ENCODE measurements at regions not wholly inside any gene's neighbourhood (a gene's known extent, or its start where the extent isn't known, plus 50 kb on each side); places are given as distances from the start of the nearest gene placed in this dataset.

- intact Hi-C loops (cut with DNase I), result no loop called here
- no peaks in the 10 kb centered on the region for H3K27me3 ChIP-seq
- H3K4me1 ChIP-seq, result peaks cover 0 to 14% (median 4%) of the 10 kb centered on the region in 9 donors
- ATAC-seq (peak; percentile 52 to 90 (median 80)), DNase-seq (peak; percentile 71 to 77)
- no peaks in the 10 kb centered on the region for H3K36me3 ChIP-seq
- WGBS, 2 donors, result 20 to 27% methylated on average over 3 of the region's 3 CpGs
- no peak for TF ChIP-seq CTCF (IDR thresholded peaks at IDR 0.05)
- H3K4me3 ChIP-seq, result no peak overlapping the region
- no peak overlapping the region for H3K27ac ChIP-seq
- no peaks in the 10 kb centered on the region for H3K9me3 ChIP-seq
Observed at GRCh38 chr13:28568286-28568685, 73.4 kb upstream of the FLT1 start.

GRCh38 chr13:28566891-28567290 lies 72.0 kb upstream of the FLT1 start:
- no peak for TF ChIP-seq CTCF (IDR thresholded peaks at IDR 0.05)
- H3K4me3 ChIP-seq, result no peak overlapping the region
- DNase-seq (no peak), ATAC-seq (no peak)
- H3K4me1 ChIP-seq, result peaks cover 0 to 14% (median 4%) of the 10 kb centered on the region in 9 donors
- H3K27ac ChIP-seq, result no peak overlapping the region
- WGBS, 2 donors, result 96 to 97% methylated on average over 4 of the region's 4 CpGs
- intact Hi-C loops (cut with DNase I), result no loop called here
- no peaks in the 10 kb centered on the region for H3K27me3 ChIP-seq
- H3K9me3 ChIP-seq, result no peaks in the 10 kb centered on the region
- H3K36me3 ChIP-seq, result no peaks in the 10 kb centered on the region

- H3K4me1 ChIP-seq, result peaks cover 0 to 14% (median 4%) of the 10 kb centered on the region in 9 donors
- intact Hi-C loops (cut with DNase I), result no loop called here
- no peak for TF ChIP-seq CTCF (IDR thresholded peaks at IDR 0.05)
- no peak for DNase-seq
- no peaks in the 10 kb centered on the region for H3K36me3 ChIP-seq
- H3K27me3 ChIP-seq, result no peaks in the 10 kb centered on the region
- no peak overlapping the region for H3K27ac ChIP-seq
- 90 to 96% methylated on average over 3 of the region's 3 CpGs for WGBS, 2 donors
- no peak for ATAC-seq
- no peak overlapping the region for H3K4me3 ChIP-seq
- no peaks in the 10 kb centered on the region for H3K9me3 ChIP-seq
Observed at GRCh38 chr13:28566283-28566682, 71.4 kb upstream of the FLT1 start.

- Histone ChIP-seq H3K36me3 (no peaks in the 10 kb centered on the region), H3K27ac (no peak overlapping the region), H3K4me3 (no peak overlapping the region), H3K9me3 (no peaks in the 10 kb centered on the region), H3K4me1 (peaks cover 0 to 13% (median 4%) of the 10 kb centered on the region in 9 donors), H3K27me3 (no peaks in the 10 kb centered on the region)
- DNase-seq (no peak), ATAC-seq (no peak)
- 89 to 92% methylated on average over 10 of the region's 10 CpGs for WGBS, 2 donors
- TF ChIP-seq CTCF (IDR thresholded peaks at IDR 0.05), result no peak
- intact Hi-C loops (cut with DNase I), result loop anchor here in 1 of 10 donors (2.0 kb wide), 1 partner anchor 17 kb away; no protein-coding TSS in a partner anchor
Observed at GRCh38 chr13:28564030-28564429, 69.1 kb upstream of the FLT1 start.
